Spleen (tissue), 7 donors: ENCODE measurements at regions not wholly inside any gene's neighbourhood (a gene's known extent, or its start where the extent isn't known, plus 50 kb on each side); places are given as distances from the start of the nearest gene placed in this dataset.
"Not testable (repeated sequence)": the region's sequence is repeated elsewhere in the genome, so short reads cannot be mapped to it uniquely, and the experiment has no call there.

ENCODE experiments used
- CTCF ChIP-seq, 11 experiments: fragments of 200-600 bp in 7 of 11; fragments of 450-650 bp in 4 of 11; sonication (generic) in 4 of 11; IDR thresholded peaks in 8 of 11; conservative IDR thresholded peaks in 3 of 11; 1 replicate in 7 of 11; 2 replicates in 4 of 11; pipeline versions ENCODE4 v1.4.0 to v1.8.0; 2016 to 2021; ENCODE audit warnings: antibody characterized with exemption in 11 of 11, inconsistent platforms in 4 of 11, mild to moderate bottlenecking in 1 of 11
- POLR2A ChIP-seq, 3 donors: fragments of 450-650 bp; IDR thresholded peaks; one replicate each; pipeline ENCODE4 v1.5.1; 2017; ENCODE audit warnings: antibody characterized with exemption in 3 of 3, mild to moderate bottlenecking in 1 of 3
- donor health status: DM: no; HTN: no; CAD: no; lungs with moderate emphysema.
- donor health status: DM: no; HTN: no; CAD: no.
- donor health status: DM: no; HTN: no; CAD: no.

GRCh38 chrX:76543381-76543780 is 115.9 kb downstream of the MAGEE1 start:
- TF ChIP-seq CTCF (IDR thresholded peaks at IDR 0.05 in 8 of 11, conservative IDR thresholded peaks at IDR 0.05 in 3 of 11); POLR2A (IDR thresholded peaks at IDR 0.05): not testable (repeated sequence)
